Lower leg skin (tissue), 4 donors: ENCODE measurements at regions not wholly inside any gene's neighbourhood (a gene's known extent, or its start where the extent isn't known, plus 50 kb on each side); places are given as distances from the start of the nearest gene placed in this dataset.
"Not testable (repeated sequence)": the region's sequence is repeated elsewhere in the genome, so short reads cannot be mapped to it uniquely, and the experiment has no call there.

Experiments
- DNase-seq, 2 donors: peaks; one replicate each; pipeline ENCODE4 v3.0.0-alpha.2; 2019; ENCODE audit warnings: low spot score in 2 of 2
- H3K4me3 ChIP-seq: fragments of 200-600 bp; sonication (generic); 2 replicates; pipeline ENCODE4 v1.5.1; 2017; ENCODE audit warnings: mild to moderate bottlenecking, low read depth; ENCODE audit not compliant: poor library complexity, severe bottlenecking
- POLR2A ChIP-seq, 2 donors: fragments of 450-650 bp; IDR thresholded peaks; one replicate each; pipeline ENCODE4 v1.6.1; 2016 to 2017; ENCODE audit warnings: antibody characterized with exemption in 2 of 2, mild to moderate bottlenecking in 1 of 2, moderate library complexity in 1 of 2
- WGBS, 2 donors: methylation state at CpG; one replicate each; pipeline ENCODE4 v1.1.5; 2018; 5-methylcytosine and 5-hydroxymethylcytosine counted together
- intact Hi-C: fragments of 100-400 bp; cut with DNase I; formaldehyde crosslinking; loops from one replicate; pipeline ENCODE4 v1.15.0; 2023; ENCODE audit warnings: low total_unique reads
- TF ChIP-seq, protein P1 (sequence below), 3 donors: fragments of 450-650 bp; IDR thresholded peaks; one replicate each; pipeline ENCODE4 v1.5.1; 2016; ENCODE audit warnings: antibody characterized with exemption in 3 of 3, mild to moderate bottlenecking in 3 of 3, moderate library complexity in 2 of 3

DNA sequence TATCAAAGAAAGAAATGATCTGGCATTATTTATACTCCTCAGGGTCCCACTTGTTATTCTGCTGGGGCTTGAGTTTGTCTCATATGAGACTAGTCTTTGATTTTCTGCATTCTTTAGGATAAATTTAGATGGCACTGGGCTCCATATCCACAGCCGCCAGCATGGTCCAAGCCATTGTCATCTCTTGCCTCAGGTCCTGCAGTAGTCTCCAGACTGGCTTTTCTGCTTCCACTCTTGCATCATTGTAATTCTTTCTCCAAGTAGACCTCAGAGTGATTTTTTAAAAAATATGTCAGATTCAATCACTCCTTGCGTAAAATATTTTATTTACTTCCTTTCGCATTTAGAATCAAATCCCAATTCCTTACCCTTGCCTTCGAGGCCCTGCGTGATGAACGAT lies 50.4 kb upstream of the ST3GAL6 start:
- no peak overlapping the region for H3K4me3 ChIP-seq
- DNase-seq, result no peak
- no peak for TF ChIP-seq POLR2A (IDR thresholded peaks at IDR 0.05)
- TF ChIP-seq, protein P1, sequence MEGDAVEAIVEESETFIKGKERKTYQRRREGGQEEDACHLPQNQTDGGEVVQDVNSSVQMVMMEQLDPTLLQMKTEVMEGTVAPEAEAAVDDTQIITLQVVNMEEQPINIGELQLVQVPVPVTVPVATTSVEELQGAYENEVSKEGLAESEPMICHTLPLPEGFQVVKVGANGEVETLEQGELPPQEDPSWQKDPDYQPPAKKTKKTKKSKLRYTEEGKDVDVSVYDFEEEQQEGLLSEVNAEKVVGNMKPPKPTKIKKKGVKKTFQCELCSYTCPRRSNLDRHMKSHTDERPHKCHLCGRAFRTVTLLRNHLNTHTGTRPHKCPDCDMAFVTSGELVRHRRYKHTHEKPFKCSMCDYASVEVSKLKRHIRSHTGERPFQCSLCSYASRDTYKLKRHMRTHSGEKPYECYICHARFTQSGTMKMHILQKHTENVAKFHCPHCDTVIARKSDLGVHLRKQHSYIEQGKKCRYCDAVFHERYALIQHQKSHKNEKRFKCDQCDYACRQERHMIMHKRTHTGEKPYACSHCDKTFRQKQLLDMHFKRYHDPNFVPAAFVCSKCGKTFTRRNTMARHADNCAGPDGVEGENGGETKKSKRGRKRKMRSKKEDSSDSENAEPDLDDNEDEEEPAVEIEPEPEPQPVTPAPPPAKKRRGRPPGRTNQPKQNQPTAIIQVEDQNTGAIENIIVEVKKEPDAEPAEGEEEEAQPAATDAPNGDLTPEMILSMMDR (IDR thresholded peaks at IDR 0.05), result no peak
- intact Hi-C loops, result no loop called here
- WGBS, 2 donors, result 96 to 97% methylated on average over 6 of the region's 6 CpGs

DNA sequence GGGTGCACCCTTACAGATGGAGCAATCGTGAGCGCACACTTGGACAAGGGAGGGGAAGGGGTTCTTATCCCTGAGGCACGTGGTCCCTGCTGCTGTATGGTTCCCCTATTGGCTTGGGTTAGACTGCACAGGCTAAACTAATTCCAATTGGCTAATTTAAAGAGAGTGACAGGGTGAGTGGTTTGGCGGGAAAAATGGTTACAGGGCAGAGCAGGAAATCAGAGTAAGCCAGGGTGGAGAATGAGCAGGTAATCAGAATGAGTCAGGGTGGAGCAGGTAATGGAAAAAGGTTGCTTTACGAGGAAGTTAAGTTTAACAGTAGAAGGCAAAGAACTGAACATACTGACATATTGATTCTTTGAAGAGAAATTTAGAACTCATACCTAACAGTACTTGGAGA lies 49.8 kb upstream of the ST3GAL6 start:
- DNase-seq, intact Hi-C loops, H3K4me3 ChIP-seq: not testable (repeated sequence)
- WGBS, 2 donors, result 85 to 90% methylated on average over 5 of the region's 5 CpGs
